Neural crest cell (in vitro differentiated cells): ENCODE measurements at regions not wholly inside any gene's neighbourhood (a gene's known extent, or its start where the extent isn't known, plus 50 kb on each side); places are given as distances from the start of the nearest gene placed in this dataset.

ENCODE experiments used
- DNase-seq: peaks from one replicate; pipeline ENCODE4 v3.0.0; 2021; ENCODE audit warnings: low read depth, mixed read lengths, low spot score
- H3K27ac Mint-ChIP-seq: one replicate; pipeline ENCODE4 v1.8.0; 2021; ENCODE audit warnings: mild to moderate bottlenecking, mixed read lengths; ENCODE audit not compliant: unreplicated experiment
- H3K27me3 Mint-ChIP-seq: 2 replicates; pipeline ENCODE4 v1.8.0; 2021; ENCODE audit warnings: low read depth, mild to moderate bottlenecking, mixed read lengths
- H3K36me3 Mint-ChIP-seq: 2 replicates; pipeline ENCODE4 v1.8.0; 2021; ENCODE audit warnings: low read depth, mild to moderate bottlenecking, mixed read lengths
- H3K4me1 Mint-ChIP-seq: 2 replicates; pipeline ENCODE4 v1.8.0; 2021; ENCODE audit warnings: mixed read lengths
- H3K4me3 Mint-ChIP-seq: one replicate; pipeline ENCODE4 v1.8.0; 2021; ENCODE audit warnings: mild to moderate bottlenecking, mixed read lengths
- H3K9me3 Mint-ChIP-seq: 2 replicates; pipeline ENCODE4 v1.8.0; 2021; ENCODE audit warnings: mixed read lengths
- TF ChIP-seq, protein P1 (sequence below): fragments of 200-600 bp; sonication (generic); conservative IDR thresholded peaks from 2 replicates; pipeline ENCODE4 v1.5.0; 2021; ENCODE audit warnings: antibody characterized with exemption, mild to moderate bottlenecking

DNA sequence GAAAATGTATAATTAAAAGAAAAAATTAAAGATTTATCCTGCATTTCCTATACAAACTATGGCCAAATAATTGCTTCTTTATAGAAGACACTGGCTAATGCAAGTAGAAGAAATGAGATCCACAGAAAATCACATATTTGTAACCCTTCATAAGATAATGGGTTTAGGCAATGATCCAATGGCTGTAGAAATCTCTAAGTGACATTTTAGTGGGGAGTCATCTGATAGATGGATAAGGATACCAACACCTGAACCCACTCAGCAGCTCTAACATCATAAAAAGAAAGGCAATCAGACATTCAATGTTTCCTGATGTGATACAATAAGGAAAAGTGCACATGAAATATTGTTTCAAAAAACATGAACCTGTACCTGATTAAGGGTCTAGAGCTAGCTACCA lies 297.5 kb downstream of the CXCL12 start:
- TF ChIP-seq, protein P1, sequence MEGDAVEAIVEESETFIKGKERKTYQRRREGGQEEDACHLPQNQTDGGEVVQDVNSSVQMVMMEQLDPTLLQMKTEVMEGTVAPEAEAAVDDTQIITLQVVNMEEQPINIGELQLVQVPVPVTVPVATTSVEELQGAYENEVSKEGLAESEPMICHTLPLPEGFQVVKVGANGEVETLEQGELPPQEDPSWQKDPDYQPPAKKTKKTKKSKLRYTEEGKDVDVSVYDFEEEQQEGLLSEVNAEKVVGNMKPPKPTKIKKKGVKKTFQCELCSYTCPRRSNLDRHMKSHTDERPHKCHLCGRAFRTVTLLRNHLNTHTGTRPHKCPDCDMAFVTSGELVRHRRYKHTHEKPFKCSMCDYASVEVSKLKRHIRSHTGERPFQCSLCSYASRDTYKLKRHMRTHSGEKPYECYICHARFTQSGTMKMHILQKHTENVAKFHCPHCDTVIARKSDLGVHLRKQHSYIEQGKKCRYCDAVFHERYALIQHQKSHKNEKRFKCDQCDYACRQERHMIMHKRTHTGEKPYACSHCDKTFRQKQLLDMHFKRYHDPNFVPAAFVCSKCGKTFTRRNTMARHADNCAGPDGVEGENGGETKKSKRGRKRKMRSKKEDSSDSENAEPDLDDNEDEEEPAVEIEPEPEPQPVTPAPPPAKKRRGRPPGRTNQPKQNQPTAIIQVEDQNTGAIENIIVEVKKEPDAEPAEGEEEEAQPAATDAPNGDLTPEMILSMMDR: no peak
- no peak overlapping the region for H3K27ac Mint-ChIP-seq
- no peak overlapping the region for H3K4me3 Mint-ChIP-seq
- peaks cover 5% of the 10 kb centered on the region for H3K4me1 Mint-ChIP-seq
- H3K36me3 Mint-ChIP-seq: no peaks in the 10 kb centered on the region
- H3K9me3 Mint-ChIP-seq: peaks cover 3% of the 10 kb centered on the region
- no peaks in the 10 kb centered on the region for H3K27me3 Mint-ChIP-seq
- no peak for DNase-seq

DNA sequence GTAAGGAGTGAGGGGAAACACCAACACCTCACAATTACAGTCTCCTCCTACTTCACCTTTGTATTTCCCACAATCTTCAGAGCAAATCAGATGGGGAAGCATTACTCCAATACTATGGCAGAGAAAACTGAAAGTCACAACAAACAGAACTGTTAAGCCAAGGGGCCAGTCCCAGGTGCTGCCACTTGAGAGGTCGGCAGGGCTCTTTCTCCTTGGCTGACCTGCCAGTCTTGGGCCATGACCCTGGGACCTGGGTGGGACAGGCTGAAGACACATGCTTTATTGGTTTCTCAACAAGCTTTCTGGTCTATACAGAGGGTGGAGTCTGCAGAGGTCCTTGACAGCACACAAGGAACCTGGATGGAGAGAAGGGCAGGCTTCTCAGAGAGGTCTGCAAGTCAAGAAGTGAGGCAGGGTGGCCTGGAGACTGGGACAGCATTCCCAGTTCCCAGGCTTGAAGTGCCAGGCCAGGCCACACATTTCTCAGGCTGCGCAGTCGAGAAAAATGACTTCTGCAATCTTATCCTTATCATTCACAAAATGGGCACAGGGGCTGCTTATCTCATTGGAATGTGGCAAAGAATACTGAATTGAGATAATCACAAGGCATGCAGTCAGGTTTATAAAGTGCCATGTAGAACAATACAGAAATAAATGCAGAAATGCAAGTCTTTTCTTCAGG lies 301.0 kb downstream of the CXCL12 start:
- no peak for DNase-seq
- Mint-ChIP-seq H3K27me3 (peaks cover 2% of the 10 kb centered on the region), H3K9me3 (peaks cover 9% of the 10 kb centered on the region), H3K4me3 (no peak overlapping the region), H3K4me1 (peaks cover 5% of the 10 kb centered on the region), H3K36me3 (no peaks in the 10 kb centered on the region), H3K27ac (no peak overlapping the region)
- TF ChIP-seq, protein P1: no peak

DNA sequence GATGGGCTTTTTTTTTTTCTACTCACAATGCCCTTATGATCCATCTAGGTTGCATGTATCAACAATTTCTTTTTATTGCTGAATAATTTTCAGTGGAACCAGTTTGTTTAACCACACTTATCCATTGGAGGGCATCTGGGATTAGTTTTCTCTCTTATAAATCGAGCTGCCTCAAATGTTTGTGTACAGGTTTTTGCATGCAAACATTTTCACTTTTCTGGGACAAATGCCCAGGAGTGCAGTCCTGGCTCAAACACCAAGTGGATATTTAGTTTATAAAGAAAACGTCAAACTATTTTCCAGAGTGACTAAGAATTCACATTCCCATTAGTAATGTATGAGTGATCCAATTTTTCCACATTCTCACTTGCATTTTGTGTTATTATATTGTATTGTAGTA lies 313.4 kb downstream of the CXCL12 start:
- Mint-ChIP-seq H3K4me1 (peaks cover 7% of the 10 kb centered on the region), H3K27me3 (no peaks in the 10 kb centered on the region), H3K36me3 (no peaks in the 10 kb centered on the region), H3K9me3 (peaks cover 2% of the 10 kb centered on the region), H3K27ac (no peak overlapping the region), H3K4me3 (no peak overlapping the region)
- TF ChIP-seq, protein P1: no peak
- no peak for DNase-seq

DNA sequence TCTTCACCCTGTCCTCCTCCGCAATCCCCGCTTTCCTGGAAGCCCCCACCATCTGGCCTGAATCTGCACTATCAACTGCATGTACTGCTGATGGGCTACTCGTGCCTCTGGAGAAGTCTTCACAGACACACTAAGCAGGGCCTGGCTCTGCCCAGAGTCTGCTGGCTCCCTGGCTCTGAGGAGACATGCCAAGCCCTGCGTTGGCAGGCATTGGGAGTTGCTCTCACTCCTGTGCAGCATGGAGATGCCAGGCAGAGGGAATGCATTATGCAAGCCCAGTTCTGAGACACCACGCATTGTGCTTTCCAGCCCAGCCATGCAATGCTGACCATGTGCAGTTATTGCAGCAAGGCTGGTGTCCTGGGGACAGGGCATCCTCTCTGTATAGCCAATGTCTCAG lies 314.6 kb downstream of the CXCL12 start:
- no peak overlapping the region for H3K27ac Mint-ChIP-seq
- no peaks in the 10 kb centered on the region for H3K27me3 Mint-ChIP-seq
- DNase-seq: no peak
- H3K4me1 Mint-ChIP-seq: peaks cover 7% of the 10 kb centered on the region
- peaks cover 2% of the 10 kb centered on the region for H3K9me3 Mint-ChIP-seq
- H3K36me3 Mint-ChIP-seq: no peaks in the 10 kb centered on the region
- TF ChIP-seq, protein P1: no peak
- H3K4me3 Mint-ChIP-seq: no peak overlapping the region

DNA sequence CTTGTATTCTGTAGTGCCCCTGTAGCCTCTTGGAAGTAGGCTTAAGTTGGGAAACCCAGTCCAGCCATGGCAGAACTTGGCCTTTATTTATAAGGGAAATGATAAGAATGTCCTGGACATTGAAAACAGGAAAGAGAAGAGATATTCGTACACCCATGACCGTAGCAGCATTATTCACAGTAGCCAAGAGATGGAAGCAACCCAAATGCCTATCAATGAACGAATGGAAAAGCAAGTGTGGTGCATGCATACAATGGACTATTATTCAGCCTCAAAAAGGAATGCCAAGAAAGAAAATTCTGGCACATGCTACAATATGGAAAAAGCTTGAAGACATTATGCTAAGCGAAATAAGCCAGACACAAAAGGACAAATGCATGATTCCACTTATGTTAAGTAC lies 315.3 kb downstream of the CXCL12 start:
- TF ChIP-seq, protein P1: no peak
- no peak for DNase-seq
- H3K36me3 Mint-ChIP-seq: no peaks in the 10 kb centered on the region
- H3K4me1 Mint-ChIP-seq: peaks cover 7% of the 10 kb centered on the region
- H3K27me3 Mint-ChIP-seq: no peaks in the 10 kb centered on the region
- H3K27ac Mint-ChIP-seq: no peak overlapping the region
- H3K9me3 Mint-ChIP-seq: peaks cover 2% of the 10 kb centered on the region
- no peak overlapping the region for H3K4me3 Mint-ChIP-seq
